GM12872 (cell line): ENCODE measurements at regions not wholly inside any gene's neighbourhood (a gene's known extent, or its start where the extent isn't known, plus 50 kb on each side); places are given as distances from the start of the nearest gene placed in this dataset.

Experiments used
- TF ChIP-seq, protein P1 (sequence below): IDR thresholded peaks from 3 replicates; pipeline ENCODE4 v1.5.1; 2011; ENCODE audit warnings: low read depth, mild to moderate bottlenecking, low read length, moderate library complexity; ENCODE audit not compliant: insufficient read depth

DNA sequence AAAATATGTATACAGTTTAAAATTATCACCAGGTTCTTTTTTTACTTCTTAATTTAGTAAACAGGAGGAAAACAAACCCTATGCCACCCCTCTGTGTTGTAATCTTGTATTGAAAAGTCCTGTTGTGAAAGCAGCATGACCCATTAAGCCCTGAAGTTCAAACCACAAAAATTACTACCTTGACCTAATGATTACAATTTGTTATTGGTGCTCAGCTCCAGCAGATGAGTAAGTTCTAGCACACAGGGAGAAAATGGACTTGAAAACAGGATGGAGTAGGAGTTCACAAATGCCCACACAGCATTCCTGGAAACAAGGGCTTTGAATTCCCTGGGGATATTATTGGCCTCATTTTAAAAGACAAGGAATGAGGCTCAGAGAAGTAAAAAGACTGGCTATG is 505.8 kb upstream of the ERCC4 start:
- TF ChIP-seq, protein P1, sequence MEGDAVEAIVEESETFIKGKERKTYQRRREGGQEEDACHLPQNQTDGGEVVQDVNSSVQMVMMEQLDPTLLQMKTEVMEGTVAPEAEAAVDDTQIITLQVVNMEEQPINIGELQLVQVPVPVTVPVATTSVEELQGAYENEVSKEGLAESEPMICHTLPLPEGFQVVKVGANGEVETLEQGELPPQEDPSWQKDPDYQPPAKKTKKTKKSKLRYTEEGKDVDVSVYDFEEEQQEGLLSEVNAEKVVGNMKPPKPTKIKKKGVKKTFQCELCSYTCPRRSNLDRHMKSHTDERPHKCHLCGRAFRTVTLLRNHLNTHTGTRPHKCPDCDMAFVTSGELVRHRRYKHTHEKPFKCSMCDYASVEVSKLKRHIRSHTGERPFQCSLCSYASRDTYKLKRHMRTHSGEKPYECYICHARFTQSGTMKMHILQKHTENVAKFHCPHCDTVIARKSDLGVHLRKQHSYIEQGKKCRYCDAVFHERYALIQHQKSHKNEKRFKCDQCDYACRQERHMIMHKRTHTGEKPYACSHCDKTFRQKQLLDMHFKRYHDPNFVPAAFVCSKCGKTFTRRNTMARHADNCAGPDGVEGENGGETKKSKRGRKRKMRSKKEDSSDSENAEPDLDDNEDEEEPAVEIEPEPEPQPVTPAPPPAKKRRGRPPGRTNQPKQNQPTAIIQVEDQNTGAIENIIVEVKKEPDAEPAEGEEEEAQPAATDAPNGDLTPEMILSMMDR: no peak

DNA sequence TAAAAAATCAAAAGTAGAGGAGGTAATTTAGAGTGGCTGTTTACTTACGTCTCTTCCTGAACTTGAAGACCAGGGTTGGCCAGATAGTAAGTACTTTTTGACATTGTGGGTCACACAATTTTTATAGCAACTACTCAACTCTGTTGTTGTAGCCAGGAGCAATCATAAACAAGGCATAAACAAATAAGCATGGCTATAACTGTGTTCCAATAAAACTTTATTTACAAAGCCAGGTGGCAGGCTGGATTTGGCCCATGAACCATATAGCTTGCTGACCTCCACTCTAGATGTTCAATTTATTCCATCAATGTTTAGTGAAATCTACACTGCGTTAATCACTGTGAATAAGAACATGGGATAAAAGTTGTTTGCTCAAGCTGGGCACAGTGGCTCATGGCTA is 500.4 kb upstream of the ERCC4 start:
- TF ChIP-seq, protein P1: no peak

DNA sequence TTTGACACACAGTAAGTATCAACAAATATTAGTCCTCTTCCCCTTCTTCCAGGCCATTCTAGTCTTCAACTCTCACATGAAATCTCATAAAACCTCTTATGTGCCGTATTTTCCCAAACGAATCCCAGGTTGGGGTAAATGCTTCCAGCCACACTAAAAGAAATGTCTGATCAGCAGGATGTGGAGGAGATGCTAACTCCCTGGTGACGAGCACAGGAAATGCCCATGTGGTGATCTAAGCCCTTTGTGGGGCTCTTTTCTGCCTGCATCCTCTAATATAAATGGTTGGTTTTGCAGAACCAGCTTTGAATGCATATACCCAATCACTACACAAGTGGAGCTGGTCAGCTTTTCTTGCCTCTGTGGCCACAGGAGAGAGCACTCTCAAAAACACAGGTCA is 498.2 kb upstream of the ERCC4 start:
- TF ChIP-seq, protein P1: no peak

DNA sequence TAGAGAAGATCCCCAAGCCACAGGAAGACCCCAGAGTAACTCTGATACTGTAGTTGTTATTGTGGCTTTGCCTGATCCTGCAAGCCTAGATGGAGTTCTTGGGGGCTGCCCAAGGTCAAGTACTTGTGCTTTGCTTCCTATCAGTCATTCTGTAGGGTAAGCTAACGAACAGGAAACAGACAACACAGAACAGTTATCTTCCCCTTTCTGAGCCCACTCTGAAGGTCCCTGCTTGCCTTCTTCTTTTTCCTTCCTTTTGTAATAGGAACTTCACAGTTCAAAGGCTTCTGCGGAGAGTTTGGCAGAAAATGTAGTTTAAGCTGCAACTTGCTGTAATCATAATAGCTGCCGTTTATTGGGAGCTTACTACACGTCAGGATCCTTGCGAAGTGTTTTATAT is 494.1 kb upstream of the ERCC4 start:
- TF ChIP-seq, protein P1: no peak

DNA sequence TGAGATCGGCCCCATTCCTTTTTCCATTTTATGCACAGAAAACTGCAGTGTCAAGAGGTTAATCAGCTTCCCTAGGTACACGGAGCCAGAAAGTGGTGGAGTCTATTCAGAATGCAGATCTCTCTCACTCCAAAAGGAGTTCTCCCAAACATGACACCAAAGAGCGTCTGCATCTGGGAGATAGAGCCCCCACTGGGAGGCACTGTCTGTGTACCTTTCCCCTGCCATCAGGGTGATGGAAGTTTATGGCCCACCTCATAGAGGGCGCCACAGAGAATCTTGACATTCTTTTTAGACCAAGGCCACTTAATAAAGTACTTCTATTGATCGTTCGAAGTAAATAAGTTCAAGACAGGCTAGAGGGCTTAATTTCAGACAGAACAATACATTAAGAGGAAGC is 493.7 kb upstream of the ERCC4 start:
- TF ChIP-seq, protein P1: peak; percentile 25; the same call in 1 of the 3 replicates

DNA sequence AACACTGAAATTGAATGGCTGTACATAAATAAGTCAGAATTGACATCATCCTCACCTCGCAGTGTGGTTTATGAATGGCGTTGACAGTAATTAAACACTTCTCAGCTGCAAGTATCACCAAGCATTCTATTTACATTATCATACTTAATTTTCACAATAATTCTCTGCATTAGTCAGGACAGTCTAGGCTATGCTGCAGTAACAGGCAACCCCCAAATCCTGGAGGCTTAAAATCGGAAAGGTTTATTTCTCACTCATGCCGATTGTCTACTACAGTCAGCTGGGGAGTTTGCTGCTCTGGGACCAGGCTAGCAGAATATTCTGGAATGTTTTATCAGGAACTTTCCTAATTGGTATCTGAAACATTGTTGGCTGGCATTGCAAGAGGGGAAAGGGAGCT is 493.2 kb upstream of the ERCC4 start:
- TF ChIP-seq, protein P1: no peak

DNA sequence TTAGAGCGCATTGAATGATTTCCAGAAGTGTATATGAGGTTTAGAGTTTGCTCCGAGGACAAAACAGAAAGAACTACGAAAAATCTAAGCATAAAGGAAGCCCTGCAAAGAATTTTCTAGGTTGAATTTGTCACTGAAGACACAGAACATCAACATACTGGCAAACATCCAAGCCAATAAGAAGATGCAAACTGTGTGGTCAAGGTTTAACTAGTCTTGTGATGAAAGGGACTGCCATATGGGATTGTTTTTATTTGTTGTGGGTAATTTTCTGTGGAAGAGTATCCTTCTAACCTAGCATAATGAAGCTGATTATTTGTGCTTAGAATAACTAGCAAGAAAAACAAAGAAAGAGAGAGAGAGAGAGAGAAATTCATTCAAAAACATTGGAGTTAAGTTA is 492.0 kb upstream of the ERCC4 start:
- TF ChIP-seq, protein P1: no peak

DNA sequence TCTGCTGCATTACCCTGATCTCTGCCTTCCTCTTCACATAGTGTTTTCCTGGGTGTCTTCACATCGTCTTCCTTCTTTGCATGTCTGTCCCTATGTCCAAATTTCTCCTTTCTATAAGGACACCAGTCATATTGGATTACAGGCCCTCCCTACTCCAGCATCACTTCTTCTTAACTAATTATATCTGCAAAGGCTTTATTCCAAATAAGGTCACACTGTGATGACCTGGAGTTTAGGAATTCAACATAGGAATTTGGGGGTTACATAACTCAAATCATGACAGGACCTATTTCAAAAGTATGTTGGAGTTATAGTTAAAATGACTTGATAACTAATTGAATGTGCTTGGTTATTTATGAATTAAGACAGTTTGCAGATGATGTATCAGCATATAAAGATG is 490.5 kb upstream of the ERCC4 start:
- TF ChIP-seq, protein P1: no peak
